NOMO-1 treated with DMSO at 0.1 percent for 48 hours (cell line): ENCODE measurements at regions not wholly inside any gene's neighbourhood (a gene's known extent, or its start where the extent isn't known, plus 50 kb on each side); places are given as distances from the start of the nearest gene placed in this dataset.

Experiments
- DNase-seq: peaks from one replicate; lab custom pipeline; 2025; ENCODE audit not compliant: unreplicated experiment; lab: John Stamatoyannopoulos, UW

DNA sequence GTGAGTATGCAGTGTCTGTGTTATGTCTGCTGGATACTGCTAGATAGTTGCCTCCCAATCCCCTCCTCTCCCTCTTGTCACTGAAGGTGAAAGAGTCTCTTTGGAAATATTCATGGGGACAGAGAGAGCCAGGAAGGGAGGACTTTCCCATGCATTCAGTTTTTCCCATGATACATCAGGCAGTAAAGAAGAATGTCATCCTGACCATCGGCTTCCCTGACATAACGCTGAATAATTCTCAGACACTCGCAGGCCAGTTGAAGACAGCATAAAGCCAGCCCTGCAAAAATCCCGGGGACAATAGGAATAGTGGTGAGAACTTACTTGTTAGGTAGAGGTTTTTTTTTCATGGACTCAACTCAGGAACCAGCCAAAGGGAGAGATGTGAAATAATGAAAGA lies 58.1 kb downstream of the KLF4 start:
- no peak for DNase-seq

DNA sequence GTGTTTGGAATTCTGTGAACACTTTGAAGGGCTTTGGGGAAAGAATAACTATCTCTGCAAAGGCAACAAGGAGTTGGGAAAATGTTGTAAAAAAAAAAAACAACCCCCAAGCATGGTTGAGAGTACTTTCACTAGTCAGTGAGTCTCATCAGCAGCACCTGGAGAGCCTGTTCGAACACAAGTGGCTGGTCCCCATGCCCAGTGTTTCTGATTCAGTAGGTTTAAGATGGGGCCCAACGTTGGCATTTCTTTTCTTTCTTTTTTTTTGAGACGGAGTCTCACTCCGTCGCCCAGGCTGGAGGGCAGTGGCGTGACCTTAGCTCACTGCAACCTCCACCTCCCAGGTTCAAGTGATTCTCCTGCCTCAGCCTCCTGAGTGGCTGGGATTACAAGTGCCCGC lies 59.5 kb downstream of the KLF4 start:
- DNase-seq = no peak

DNA sequence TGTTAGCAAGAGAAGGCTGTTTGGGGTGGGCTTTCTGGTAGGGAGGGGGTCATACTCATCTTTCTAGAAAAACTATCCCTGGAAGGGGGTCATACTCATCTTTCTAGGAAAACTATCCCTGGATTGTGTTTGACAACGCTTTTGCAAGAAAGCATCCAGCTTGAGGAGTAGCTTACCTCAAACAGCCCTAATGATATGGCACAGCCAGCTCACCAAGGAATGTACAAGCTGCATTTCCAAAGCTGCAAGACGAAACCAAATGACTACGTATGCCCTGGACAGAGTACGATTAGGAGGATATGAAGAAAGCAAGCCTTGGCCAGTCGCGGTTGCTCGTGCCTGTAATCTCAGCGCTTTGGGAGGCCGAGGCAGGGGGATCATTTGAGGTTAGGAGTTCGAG lies 63.4 kb downstream of the KLF4 start:
- DNase-seq = no peak

DNA sequence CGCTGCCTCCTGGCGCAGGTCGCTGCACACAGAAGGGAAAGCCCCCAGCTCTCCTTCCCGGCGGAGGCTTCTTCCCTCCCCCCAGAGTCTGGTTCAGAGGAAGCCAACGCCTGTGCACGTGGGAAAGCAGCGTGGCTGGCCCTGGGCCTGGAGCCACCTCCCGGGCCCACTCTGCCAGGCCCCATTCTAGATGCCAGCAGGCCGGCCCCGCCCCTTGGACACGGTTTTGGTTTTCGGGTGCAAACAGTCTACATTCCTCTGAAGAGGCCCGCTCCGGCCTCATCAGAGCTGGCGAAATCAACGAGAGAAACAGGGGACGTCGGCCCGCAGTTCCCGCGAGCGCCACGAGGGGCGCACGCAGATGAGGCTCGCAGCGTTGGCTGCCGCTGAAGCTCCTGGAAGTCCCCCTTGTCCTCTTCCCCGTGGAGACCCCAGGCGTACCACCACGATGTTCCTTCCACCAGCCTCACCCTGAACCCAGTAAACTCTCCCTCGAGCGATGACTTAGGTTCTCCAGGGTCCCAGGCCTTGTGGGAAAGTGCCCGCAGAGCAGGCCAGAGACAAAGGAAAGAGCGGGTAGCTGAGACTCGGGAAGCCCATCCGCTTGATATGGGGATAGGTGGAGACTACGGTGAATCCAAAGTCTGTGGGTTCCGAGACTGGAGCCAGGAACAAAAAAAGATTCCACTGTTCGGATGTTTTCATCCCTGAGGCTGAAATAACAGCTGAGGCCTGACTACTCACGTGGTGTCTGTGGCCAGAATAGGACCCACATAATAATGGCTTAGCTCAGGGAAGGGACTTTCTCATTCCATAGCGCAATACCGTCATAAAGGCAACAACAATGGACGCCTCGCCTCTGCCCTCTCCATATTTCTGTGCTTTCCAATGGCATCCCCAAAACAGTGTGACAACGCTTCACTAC lies 64.2 kb downstream of the KLF4 start:
- DNase-seq = peak; percentile 52

DNA sequence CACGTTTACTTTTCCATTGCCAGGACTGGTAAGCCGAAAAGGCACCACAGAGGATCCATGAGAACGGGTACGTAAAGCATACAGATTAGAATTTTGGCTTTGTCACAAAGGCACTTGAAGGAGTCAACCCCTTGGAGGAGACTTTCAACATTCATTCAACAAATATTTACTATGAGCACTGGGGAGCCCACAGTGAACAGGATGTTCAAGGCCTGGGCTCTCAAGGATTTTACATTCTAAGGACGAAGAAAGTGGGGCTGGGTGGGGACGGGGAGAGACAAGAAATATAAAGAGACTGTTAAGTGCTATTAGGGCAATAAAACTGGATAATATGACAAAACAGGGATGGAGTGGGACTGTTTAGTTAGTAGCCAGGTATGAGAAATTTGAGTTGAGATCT lies 66.0 kb downstream of the KLF4 start:
- DNase-seq = no peak

DNA sequence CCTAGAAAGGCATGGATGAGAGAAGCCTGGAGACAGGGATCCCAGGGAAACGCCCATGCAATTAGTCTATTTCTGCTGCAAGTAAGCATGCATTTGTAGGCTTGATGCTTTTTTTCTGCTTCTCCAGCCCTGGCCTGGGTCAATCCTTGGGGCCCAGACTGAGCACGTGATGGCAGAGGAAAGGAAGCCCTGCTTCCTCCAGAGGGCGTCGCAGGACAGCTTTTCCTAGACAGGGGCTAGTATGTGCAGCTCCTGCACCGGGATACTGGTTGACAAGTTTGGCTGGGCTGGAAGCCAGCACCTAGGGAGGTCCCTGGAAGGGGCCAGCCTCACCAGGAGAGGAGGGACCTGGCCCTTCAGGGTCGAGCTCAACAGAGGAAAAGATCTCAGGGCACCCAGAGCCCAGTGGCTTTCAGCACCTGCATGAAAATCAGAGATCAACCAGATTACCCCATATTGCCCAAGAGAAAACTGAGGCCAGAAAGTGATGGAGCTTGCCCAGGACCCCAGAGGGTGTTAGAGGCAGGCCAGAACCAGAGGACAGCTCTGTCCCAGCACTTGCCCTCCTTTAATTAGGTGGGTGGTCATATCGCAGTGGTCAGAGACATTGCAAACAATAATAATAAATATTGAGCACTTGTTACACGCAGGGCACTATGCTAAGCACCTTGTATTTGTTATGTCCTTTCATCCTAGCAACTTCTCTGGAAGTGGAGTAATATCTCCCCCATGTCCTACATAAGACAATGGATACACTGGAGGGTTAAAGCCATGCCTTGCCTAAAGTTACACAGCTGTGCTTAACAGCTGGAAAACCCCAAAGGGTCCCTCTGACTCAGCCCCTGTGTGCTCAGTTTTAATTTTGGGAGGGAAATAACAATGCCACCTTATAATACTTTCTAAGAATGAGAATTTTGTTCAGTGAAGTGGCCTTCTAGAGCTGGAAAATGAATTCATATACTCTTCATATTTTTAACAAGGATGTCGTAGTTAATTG lies 67.1 kb downstream of the KLF4 start:
- DNase-seq = peak; percentile 74

DNA sequence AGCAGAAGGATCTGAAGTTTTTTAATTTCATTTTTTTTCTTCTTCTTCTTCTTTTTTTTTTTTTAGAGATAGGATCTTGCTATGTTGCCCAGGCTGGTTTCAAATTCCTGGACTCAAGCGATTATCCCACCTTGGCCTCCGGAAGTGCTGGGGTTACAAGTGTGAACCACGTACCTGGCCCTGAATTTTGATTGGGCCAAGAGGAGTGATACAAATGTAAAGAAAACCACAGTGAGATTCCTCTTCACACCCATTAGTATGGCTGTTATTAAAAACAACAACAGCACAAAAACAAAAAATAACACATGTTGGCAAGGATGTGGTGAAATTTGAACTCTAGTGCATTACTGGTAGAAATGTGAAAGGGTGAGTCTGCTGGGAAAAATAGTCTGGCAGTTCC lies 79.1 kb downstream of the KLF4 start:
- no peak for DNase-seq

DNA sequence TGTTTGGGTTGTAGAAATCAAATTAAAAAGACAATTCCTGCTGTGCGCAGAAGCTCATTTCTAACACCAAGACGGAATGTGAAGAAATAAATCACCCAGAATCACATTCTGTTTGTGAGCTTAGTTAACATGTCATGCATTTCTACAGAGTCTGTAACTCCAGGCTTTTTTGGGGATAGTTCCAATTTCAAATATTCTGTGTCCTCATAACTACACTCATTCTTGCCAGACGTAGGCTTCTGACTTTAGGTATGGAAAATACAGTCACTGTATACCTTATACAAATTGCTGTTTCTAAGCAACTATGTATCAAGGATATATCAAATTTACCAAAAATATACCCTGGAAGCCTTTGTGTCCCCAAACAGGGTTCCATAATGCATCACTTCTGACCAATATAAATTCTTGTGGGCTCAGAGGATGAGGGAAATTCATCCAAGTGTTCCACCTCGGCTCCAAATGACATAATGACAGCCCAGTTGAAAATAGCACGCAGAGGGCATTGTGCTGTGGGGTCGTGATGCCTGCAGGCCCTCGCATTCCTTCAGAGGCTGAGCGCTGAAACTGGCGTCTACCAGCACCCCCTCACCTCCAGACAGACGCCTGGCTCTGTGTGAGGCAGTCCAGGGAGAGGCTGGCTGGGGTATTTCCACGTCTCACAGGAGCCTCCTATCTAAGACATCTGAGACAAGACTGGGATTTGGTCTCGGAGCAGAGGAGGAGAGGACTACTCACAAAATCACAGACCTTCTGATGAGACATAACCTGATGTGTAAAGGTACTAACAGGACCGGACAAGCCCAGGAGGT lies 79.8 kb downstream of the KLF4 start:
- DNase-seq = no peak

DNA sequence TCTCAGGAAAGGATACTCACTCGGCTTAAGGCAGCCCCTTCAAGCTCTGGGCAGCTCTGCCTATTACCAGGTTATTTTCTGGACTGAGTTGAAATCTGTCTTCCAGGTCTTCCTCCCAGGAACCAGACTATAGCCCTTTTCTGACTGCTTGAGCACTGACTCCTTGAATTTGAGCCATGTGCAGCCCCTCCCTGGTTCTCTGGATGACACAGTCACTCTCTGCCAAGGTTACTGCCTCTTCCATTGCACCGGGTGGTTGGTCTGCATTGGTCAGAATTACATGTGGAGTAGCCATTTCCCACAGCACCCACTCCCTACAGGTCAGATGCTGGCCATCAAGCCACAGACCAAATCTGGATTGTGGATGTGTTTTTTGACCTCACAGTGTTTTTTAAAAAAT lies 81.9 kb downstream of the KLF4 start:
- no peak for DNase-seq

DNA sequence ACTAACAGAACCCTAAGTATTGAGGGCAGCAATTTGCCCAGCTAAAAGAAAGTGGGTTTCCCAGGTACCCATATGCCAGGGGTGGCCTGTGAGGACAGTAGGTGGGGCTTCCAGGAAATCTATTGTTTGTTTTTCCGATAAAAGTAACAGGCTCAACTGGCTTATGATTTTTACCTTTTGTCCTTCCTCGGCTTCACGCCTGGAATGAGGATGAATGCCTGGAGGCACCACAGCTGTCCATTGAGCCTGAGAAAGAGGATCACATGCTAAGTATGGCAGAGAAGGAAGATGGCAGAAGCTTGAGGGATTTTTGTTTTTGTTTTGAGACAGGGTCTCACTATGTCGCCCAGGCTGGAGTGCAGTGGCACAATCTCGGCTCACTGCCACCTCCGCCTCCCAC lies 84.1 kb downstream of the KLF4 start:
- DNase-seq = no peak

DNA sequence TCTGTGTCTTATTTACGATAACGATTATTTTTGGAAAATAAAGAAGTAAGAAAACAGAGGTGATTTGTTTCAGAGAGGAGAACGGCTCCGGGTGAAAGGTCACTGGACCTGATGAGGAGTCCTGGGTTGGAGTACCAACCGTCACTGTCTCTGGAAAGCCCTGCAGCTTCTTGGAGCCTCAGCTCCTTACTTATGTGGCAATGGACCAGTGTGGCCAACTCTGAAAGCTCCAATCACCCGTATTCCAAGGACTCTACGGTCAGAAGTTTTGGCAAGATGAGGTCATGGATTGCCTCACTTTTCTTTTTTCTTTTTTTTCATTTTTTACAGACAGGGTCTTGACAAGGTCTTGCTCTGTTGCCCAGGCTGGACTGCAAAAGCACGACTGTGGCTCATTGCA lies 84.8 kb downstream of the KLF4 start:
- DNase-seq = no peak

DNA sequence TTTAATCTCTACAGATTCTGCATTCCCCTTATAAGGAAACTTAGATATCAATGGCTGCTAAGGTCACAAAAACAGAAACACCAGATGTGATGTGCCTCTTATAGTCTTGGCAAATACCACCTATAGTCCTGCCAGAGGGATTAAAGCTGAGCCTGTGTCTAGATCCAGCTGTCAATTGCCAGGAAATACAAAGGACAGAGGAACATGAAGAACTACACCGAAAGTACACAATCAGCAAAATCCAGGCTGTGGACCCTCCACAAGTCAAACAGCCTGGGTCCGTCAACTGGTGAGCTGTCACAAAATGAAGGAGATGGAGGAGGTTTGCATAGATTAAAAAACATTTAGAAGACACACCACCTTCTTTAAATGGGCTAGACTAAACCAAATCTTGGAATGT lies 85.4 kb downstream of the KLF4 start:
- DNase-seq = no peak

DNA sequence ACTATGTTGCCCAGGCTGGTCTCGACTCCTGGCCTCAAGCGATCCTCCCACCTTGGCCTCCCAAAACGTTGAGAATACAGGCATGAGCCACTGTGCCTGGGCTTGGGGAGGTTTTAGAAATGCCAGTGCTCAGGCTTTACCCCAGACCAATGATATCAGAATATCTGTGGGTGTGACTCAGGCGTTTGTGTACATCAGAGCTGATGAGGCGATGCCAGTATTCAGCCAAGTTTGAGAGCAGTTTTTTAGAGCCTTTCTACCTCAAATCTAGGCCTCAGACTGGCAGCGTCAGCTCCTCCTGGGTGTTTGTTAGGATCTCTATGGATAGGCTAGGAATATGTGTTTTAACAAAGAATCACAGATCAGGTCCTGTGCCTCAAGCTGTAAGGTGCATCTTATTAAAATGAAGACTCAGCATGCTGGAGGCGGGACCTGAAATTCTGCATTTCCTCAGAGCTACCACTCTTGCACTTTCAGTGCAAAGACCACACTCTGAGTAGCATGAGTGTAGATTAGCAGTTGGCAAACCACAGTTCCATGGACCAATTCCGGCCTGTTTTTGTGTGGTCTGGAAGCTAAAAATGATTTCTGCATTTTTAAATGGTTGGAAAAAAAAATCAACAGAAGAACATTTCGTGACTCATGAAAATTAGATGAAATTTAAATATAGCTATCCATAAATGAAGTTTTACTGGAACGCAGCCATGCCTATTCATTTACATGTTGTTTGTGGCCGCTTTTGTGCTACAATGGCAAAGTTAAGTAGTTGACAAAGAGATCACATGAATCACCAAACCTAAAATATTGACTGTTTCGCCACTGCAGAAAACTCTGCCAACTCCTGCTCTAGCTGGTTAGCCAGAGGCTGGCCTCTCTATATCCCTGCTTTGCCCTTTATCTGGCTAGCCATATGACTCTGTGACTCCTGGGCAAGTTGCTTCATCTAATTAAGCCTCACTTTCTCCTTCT lies 92.2 kb downstream of the KLF4 start:
- peak; percentile 73 for DNase-seq

DNA sequence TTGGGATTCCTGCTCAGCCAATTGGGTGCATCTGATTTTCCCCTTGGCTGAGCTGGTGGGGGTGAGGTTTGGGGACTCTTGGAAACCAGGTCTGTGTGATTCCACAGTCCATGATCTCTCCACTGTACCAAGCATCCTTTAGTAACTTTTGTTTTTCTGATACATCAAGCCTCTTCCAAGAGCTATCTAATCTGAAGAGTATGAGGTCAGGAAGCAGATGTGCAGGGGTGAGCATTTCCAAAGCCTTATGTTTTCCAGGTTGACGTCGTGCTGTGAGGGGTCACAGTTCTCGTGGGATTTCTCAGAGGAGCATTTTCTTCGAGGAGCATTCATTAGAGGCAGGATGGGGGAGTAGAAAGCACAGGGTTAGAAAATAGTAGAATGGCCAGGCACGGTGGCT lies 95.3 kb downstream of the KLF4 start:
- no peak for DNase-seq

DNA sequence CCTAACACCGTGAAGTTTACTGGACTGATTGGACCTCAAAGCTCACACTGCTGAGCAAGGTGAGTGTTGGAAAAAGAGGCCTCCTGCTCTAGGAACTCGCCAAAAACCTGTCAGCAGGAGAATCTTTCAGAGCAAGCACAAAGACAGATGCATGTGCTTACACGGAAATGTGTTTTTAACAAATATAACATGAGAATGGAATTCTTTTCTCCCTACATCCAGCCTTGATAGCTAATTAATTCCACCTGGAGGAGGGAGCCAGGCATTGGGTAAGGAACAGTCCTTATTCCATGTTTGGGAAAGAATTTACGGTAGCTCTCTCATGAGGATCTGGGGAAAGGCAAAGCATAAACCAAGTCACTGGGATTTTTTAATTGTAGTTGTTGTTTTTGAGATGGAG lies 98.8 kb downstream of the KLF4 start:
- DNase-seq = no peak

DNA sequence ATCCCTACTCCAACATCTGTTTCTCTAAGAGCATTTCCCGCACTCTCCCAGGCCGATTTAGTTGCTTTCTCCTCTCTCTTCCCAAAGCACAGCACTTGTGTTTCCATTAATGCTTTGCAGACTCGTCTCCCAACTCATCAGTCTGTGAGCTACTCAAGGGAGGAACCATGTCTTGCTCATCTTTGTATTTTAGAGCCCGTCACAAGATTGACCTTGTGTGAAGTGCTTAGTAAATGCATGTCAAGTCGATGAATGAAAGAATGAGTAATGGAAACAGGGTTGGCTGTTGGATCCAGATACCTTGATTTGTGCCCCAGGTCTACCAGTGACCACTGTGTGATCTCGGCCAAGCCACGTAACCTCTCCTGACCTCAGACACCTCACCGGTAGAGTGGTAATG lies 99.3 kb downstream of the KLF4 start:
- no peak for DNase-seq

DNA sequence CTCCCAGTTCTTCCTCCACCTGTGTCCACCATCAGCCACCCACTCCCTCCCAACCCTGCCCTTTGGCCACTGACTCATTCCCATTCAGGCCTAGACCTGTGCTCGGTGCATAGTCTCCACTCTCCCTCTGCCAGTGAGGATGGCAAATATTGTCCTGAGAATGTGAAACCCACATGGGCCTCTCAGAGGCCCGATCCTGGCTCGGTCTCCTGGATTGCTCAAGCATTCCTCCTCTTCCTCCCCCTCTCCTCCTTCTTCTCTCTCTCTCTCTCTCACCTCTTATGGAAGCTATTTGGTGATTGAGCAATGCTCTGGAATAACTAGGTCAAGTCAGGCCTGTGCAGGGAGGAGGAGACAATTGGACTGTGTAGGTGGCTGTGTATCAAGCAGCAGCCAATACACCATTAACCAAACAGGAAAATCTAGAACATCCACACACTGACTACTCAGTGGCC lies 99.9 kb downstream of the KLF4 start:
- DNase-seq = no peak

DNA sequence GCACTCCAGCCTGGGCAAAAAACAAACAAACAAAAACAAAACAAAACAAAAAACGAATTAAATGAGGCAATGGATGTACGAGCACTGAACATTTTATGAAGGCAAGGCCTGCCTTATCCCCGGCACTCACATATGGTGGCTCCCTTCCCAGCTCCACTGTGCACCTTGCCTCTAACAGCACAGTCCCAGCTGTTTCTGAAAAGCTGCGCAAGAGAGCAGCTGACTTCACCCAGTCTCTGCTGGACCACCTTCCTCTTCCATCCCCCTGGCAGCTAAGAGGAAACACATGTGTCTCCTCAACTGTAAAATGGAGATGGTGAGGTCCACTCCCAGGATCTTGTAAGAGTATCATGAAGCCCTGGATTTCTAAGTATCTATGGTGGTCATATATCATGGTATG lies 100.7 kb downstream of the KLF4 start:
- DNase-seq = no peak

DNA sequence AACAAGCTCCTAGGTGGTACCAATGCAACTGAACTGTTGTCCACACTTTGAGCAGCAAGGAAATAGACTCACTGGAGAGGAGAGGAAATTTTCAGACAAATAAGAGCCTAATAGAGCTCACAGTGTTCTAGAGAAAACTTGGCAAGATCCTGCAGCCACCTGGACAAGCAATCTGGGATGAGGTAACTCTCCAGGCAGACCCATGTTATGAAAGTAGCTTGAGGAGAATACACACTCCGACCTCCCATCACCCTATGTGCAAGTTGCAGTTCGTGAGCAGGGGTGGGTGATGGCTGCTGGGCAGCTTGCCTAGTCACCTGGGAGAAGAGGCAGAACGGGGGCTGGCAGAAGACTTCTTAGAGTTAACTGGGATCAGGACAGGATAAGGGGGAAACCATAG lies 102.2 kb downstream of the KLF4 start:
- no peak for DNase-seq

DNA sequence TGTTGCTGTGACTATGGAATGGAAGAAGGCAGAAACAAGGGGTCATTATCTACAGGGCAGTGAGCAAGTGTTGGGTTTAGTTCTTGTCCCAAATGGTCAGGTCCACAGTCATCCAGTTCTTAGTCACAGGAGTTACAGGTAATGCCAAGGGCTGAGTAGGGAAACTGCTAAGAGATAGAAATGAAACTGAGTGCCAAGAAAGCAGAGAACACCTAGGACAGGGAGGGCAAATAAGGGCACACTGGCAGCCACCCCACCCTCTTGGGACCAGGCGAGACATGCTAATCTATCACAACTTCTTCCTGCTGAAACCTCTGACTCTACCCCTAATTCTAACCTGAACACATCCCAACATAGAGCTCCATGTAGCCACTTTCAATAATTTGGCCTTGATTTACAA lies 103.2 kb downstream of the KLF4 start:
- no peak for DNase-seq
